K562 (cell line): ENCODE measurements at regions not wholly inside any gene's neighbourhood (a gene's known extent, or its start where the extent isn't known, plus 50 kb on each side); places are given as distances from the start of the nearest gene placed in this dataset.

Experiments
- ARHGAP35 ChIP-seq: fragments of 450-650 bp; IDR thresholded peaks from 2 replicates; pipeline ENCODE4 v1.6.1; 2018; ENCODE audit not compliant: partially characterized antibody
- BRD4 ChIP-seq: fragments of 200-600 bp; sonication (generic); IDR thresholded peaks from 2 replicates; pipeline ENCODE4 v1.6.1; 2017; ENCODE audit warnings: inconsistent platforms
- CC2D1A ChIP-seq: fragments of 450-650 bp; IDR thresholded peaks from 2 replicates; pipeline ENCODE4 v1.6.1; 2017; ENCODE audit warnings: mild to moderate bottlenecking
- CREB1 ChIP-seq, 2 experiments: sonication (generic) in 1 of 2; formaldehyde crosslinking in 1 of 2; IDR thresholded peaks; 2 replicates each; pipeline versions ENCODE4 v1.6.1 to v1.8.0; 2012 to 2022; ENCODE audit warnings: inconsistent platforms in 1 of 2, mild to moderate bottlenecking in 1 of 2, missing genetic modification reagents in 1 of 2, moderate library complexity in 1 of 2
- EZH2 ChIP-seq: IDR thresholded peaks from 2 replicates; pipeline ENCODE4 v1.6.1; 2012; ENCODE audit warnings: low read depth, mild to moderate bottlenecking, inconsistent platforms, low read length, borderline replicate concordance
- FOXM1 ChIP-seq, 2 experiments: fragments of 450-650 bp in 1 of 2; sonication (generic) in 1 of 2; formaldehyde crosslinking in 1 of 2; IDR thresholded peaks; 2 replicates each; pipeline versions ENCODE4 v1.6.1 to v1.9.0; 2017 to 2022; ENCODE audit warnings: low read depth in 2 of 2, mild to moderate bottlenecking in 2 of 2, missing genetic modification reagents in 1 of 2, moderate library complexity in 1 of 2
- PML ChIP-seq: IDR thresholded peaks from 2 replicates; pipeline ENCODE4 v1.6.1; 2012; ENCODE audit warnings: low read length, inconsistent platforms
- POLR2AphosphoS2 ChIP-seq: IDR thresholded peaks from 2 replicates; pipeline ENCODE4 v1.6.1; 2012; ENCODE audit warnings: low read length, improper control_type of control experiment
- POLR2G ChIP-seq: fragments of 200-400 bp; formaldehyde crosslinking; IDR thresholded peaks from 2 replicates; pipeline ENCODE4 v1.6.1; 2017; ENCODE audit warnings: low read depth, mild to moderate bottlenecking, antibody characterized with exemption, low read length, moderate library complexity
- RCOR1 ChIP-seq, 2 experiments: IDR thresholded peaks; 2 replicates each; pipeline ENCODE4 v1.6.1; 2012; ENCODE audit warnings: low read depth in 2 of 2, low read length in 2 of 2, borderline replicate concordance in 1 of 2, improper control_type of control experiment in 1 of 2
- SOX6 ChIP-seq: fragments of 450-650 bp; IDR thresholded peaks from 2 replicates; pipeline ENCODE4 v1.6.1; 2014; ENCODE audit warnings: mild to moderate bottlenecking
- TBL1XR1 ChIP-seq, 2 experiments: IDR thresholded peaks; 2 replicates each; pipeline ENCODE4 v1.6.1; 2012; ENCODE audit warnings: improper control_type of control experiment in 2 of 2, low read length in 2 of 2, mild to moderate bottlenecking in 1 of 2
- ZNF165 ChIP-seq: fragments of 250-450 bp; sonication (Bioruptor Pico); IDR thresholded peaks from 2 replicates; pipeline ENCODE4 v1.4.0; 2020; ENCODE audit warnings: borderline replicate concordance
- TF ChIP-seq, protein P1 (sequence below): fragments of 250-450 bp; sonication (Bioruptor Pico); IDR thresholded peaks from 2 replicates; pipeline ENCODE4 v1.4.0; 2020; ENCODE audit warnings: mild to moderate bottlenecking, moderate library complexity
- TF ChIP-seq, protein P2 (sequence below): fragments of 200-600 bp; sonication (generic); IDR thresholded peaks from one replicate; pipeline ENCODE4 v1.6.1; 2012; ENCODE audit warnings: mild to moderate bottlenecking, low read depth, low read length, inconsistent platforms

DNA sequence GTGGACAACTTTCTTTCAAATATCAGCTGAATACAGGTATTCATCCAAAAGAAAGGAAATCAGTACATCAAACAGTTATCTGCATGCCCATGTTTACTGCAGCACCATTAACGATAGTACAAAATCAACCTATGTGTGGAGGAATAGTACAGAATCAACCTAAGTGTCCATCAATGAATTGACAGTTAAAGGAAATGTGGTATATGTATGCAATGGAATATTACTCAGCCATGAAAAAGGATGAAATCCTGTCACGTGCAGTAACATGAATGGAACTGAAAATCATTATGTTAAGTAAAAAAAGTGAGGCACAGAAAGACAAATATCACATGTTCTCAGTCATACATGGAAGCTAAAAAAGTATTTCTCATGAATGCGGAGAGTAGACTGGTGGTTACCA lies 132.3 kb downstream of the MED15 start (continued):
- TF ChIP-seq, protein P1, sequence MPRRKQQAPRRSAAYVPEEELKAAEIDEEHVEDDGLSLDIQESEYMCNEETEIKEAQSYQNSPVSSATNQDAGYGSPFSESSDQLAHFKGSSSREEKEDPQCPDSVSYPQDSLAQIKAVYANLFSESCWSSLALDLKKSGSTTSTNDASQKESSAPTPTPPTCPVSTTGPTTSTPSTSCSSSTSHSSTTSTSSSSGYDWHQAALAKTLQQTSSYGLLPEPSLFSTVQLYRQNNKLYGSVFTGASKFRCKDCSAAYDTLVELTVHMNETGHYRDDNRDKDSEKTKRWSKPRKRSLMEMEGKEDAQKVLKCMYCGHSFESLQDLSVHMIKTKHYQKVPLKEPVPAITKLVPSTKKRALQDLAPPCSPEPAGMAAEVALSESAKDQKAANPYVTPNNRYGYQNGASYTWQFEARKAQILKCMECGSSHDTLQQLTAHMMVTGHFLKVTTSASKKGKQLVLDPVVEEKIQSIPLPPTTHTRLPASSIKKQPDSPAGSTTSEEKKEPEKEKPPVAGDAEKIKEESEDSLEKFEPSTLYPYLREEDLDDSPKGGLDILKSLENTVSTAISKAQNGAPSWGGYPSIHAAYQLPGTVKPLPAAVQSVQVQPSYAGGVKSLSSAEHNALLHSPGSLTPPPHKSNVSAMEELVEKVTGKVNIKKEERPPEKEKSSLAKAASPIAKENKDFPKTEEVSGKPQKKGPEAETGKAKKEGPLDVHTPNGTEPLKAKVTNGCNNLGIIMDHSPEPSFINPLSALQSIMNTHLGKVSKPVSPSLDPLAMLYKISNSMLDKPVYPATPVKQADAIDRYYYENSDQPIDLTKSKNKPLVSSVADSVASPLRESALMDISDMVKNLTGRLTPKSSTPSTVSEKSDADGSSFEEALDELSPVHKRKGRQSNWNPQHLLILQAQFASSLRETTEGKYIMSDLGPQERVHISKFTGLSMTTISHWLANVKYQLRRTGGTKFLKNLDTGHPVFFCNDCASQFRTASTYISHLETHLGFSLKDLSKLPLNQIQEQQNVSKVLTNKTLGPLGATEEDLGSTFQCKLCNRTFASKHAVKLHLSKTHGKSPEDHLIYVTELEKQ (CRISPR knock-in tag) = 0 out of 2 replicates have a peak, but pooled peaks have one; percentile 40
- TF ChIP-seq EZH2 (no peak), PML (no peak), ARHGAP35 (no peak), BRD4 (no peak), TBL1XR1 (IDR thresholded peaks at IDR 0.05; ENCODE audit: low read length in 2 of 2) (no peak), CC2D1A (no peak), RCOR1 (IDR thresholded peaks at IDR 0.05; ENCODE audit: borderline replicate concordance in 1 of 2, low read depth in 2 of 2, low read length in 2 of 2) (peak; percentile 89 to 92), FOXM1 (IDR thresholded peaks at IDR 0.05; ENCODE audit: low read depth) (no peak; the same call in 1 of the 2 replicates), FOXM1 (CRISPR knock-in tag; IDR thresholded peaks at IDR 0.05; ENCODE audit: low read depth) (no peak), CREB1 (IDR thresholded peaks at IDR 0.05) (no peak), CREB1 (CRISPR knock-in tag; IDR thresholded peaks at IDR 0.05) (no peak), SOX6 (no peak), ZNF165 (no peak), POLR2G (no peak), POLR2AphosphoS2 (no peak)
- TF ChIP-seq, protein P2, sequence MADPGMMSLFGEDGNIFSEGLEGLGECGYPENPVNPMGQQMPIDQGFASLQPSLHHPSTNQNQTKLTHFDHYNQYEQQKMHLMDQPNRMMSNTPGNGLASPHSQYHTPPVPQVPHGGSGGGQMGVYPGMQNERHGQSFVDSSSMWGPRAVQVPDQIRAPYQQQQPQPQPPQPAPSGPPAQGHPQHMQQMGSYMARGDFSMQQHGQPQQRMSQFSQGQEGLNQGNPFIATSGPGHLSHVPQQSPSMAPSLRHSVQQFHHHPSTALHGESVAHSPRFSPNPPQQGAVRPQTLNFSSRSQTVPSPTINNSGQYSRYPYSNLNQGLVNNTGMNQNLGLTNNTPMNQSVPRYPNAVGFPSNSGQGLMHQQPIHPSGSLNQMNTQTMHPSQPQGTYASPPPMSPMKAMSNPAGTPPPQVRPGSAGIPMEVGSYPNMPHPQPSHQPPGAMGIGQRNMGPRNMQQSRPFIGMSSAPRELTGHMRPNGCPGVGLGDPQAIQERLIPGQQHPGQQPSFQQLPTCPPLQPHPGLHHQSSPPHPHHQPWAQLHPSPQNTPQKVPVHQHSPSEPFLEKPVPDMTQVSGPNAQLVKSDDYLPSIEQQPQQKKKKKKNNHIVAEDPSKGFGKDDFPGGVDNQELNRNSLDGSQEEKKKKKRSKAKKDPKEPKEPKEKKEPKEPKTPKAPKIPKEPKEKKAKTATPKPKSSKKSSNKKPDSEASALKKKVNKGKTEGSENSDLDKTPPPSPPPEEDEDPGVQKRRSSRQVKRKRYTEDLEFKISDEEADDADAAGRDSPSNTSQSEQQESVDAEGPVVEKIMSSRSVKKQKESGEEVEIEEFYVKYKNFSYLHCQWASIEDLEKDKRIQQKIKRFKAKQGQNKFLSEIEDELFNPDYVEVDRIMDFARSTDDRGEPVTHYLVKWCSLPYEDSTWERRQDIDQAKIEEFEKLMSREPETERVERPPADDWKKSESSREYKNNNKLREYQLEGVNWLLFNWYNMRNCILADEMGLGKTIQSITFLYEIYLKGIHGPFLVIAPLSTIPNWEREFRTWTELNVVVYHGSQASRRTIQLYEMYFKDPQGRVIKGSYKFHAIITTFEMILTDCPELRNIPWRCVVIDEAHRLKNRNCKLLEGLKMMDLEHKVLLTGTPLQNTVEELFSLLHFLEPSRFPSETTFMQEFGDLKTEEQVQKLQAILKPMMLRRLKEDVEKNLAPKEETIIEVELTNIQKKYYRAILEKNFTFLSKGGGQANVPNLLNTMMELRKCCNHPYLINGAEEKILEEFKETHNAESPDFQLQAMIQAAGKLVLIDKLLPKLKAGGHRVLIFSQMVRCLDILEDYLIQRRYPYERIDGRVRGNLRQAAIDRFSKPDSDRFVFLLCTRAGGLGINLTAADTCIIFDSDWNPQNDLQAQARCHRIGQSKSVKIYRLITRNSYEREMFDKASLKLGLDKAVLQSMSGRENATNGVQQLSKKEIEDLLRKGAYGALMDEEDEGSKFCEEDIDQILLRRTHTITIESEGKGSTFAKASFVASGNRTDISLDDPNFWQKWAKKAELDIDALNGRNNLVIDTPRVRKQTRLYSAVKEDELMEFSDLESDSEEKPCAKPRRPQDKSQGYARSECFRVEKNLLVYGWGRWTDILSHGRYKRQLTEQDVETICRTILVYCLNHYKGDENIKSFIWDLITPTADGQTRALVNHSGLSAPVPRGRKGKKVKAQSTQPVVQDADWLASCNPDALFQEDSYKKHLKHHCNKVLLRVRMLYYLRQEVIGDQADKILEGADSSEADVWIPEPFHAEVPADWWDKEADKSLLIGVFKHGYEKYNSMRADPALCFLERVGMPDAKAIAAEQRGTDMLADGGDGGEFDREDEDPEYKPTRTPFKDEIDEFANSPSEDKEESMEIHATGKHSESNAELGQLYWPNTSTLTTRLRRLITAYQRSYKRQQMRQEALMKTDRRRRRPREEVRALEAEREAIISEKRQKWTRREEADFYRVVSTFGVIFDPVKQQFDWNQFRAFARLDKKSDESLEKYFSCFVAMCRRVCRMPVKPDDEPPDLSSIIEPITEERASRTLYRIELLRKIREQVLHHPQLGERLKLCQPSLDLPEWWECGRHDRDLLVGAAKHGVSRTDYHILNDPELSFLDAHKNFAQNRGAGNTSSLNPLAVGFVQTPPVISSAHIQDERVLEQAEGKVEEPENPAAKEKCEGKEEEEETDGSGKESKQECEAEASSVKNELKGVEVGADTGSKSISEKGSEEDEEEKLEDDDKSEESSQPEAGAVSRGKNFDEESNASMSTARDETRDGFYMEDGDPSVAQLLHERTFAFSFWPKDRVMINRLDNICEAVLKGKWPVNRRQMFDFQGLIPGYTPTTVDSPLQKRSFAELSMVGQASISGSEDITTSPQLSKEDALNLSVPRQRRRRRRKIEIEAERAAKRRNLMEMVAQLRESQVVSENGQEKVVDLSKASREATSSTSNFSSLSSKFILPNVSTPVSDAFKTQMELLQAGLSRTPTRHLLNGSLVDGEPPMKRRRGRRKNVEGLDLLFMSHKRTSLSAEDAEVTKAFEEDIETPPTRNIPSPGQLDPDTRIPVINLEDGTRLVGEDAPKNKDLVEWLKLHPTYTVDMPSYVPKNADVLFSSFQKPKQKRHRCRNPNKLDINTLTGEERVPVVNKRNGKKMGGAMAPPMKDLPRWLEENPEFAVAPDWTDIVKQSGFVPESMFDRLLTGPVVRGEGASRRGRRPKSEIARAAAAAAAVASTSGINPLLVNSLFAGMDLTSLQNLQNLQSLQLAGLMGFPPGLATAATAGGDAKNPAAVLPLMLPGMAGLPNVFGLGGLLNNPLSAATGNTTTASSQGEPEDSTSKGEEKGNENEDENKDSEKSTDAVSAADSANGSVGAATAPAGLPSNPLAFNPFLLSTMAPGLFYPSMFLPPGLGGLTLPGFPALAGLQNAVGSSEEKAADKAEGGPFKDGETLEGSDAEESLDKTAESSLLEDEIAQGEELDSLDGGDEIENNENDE = no peak
